ENCODE measurements at regions not wholly inside any gene's neighbourhood (a gene's known extent, or its start where the extent isn't known, plus 50 kb on each side); places are given as distances from the start of the nearest gene placed in this dataset.

GRCh38 chr7:48760528-48761265 lies 163.7 kb upstream of the CDC14C start:
- POLR2A ChIA-PET: no interaction called here
- DNase-seq (no peak), ATAC-seq (ENCODE audit: low read depth) (no peak)
- Mint-ChIP-seq H3K27ac (no peak overlapping the region), H3K36me3 (no peaks in the 10 kb centered on the region), H3K4me1 (no peaks in the 10 kb centered on the region), H3K27me3 (no peaks in the 10 kb centered on the region), H3K4me3 (no peak overlapping the region), H3K9me3 (no peaks in the 10 kb centered on the region)

GRCh38 chr7:48780862-48781261 lies 143.5 kb upstream of the CDC14C start:
- Mint-ChIP-seq H3K4me3 (no peak overlapping the region), H3K9me3 (no peaks in the 10 kb centered on the region), H3K4me1 (no peaks in the 10 kb centered on the region), H3K27me3 (peaks cover 1% of the 10 kb centered on the region), H3K27ac (no peak overlapping the region), H3K36me3 (no peaks in the 10 kb centered on the region)
- POLR2A ChIA-PET: no interaction called here
- DNase-seq (no peak), ATAC-seq (ENCODE audit: low read depth) (no peak)

GRCh38 chr7:48781752-48782151 lies 142.6 kb upstream of the CDC14C start:
- no peak for DNase-seq
- POLR2A ChIA-PET: no interaction called here
- Mint-ChIP-seq H3K27me3 (peaks cover 1% of the 10 kb centered on the region), H3K9me3 (no peaks in the 10 kb centered on the region), H3K27ac (no peak overlapping the region), H3K4me3 (no peak overlapping the region), H3K4me1 (no peaks in the 10 kb centered on the region), H3K36me3 (no peaks in the 10 kb centered on the region)
- no peak for ATAC-seq (ENCODE audit: low read depth)

GRCh38 chr7:48782511-48782910 lies 141.8 kb upstream of the CDC14C start:
- Mint-ChIP-seq H3K27ac (no peak overlapping the region), H3K9me3 (no peaks in the 10 kb centered on the region), H3K4me3 (no peak overlapping the region), H3K27me3 (peaks cover 1% of the 10 kb centered on the region), H3K36me3 (no peaks in the 10 kb centered on the region), H3K4me1 (no peaks in the 10 kb centered on the region)
- POLR2A ChIA-PET: no interaction called here
- no peak for DNase-seq
- no peak for ATAC-seq (ENCODE audit: low read depth)

DNA sequence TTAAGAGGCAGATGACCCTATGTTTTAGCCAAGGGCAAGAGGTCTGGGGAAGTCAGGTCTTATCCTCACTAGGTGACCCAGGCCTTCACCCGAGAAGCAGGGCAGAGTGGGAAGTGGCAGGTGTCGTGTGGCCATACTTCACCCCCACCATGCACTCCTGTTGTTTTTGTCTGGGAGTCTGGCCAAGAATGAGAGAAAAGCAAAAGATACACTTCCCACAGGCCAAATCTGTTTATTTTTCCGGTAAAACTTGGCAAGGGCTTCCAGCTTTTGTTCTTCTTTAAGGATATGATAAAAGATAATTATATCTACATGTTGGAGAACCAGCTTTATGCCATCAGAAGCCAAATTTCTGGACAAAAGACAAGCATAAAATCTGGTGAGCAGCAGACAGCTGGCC lies 137.4 kb upstream of the CDC14C start:
- no peaks in the 10 kb centered on the region for H3K9me3 Mint-ChIP-seq
- H3K4me1 Mint-ChIP-seq: no peaks in the 10 kb centered on the region
- ATAC-seq (ENCODE audit: low read depth) (no peak), DNase-seq (no peak)
- H3K4me3 Mint-ChIP-seq: no peak overlapping the region
- no peak overlapping the region for H3K27ac Mint-ChIP-seq
- H3K36me3 Mint-ChIP-seq: no peaks in the 10 kb centered on the region
- H3K27me3 Mint-ChIP-seq: no peaks in the 10 kb centered on the region
- POLR2A ChIA-PET: no interaction called here

GRCh38 chr7:48803250-48803649 lies 121.1 kb upstream of the CDC14C start:
- Mint-ChIP-seq H3K27me3 (no peaks in the 10 kb centered on the region), H3K27ac (no peak overlapping the region), H3K36me3 (no peaks in the 10 kb centered on the region), H3K9me3 (no peaks in the 10 kb centered on the region), H3K4me1 (no peaks in the 10 kb centered on the region), H3K4me3 (no peak overlapping the region)
- DNase-seq (no peak), ATAC-seq (ENCODE audit: low read depth) (no peak)
- POLR2A ChIA-PET: no interaction called here

DNA sequence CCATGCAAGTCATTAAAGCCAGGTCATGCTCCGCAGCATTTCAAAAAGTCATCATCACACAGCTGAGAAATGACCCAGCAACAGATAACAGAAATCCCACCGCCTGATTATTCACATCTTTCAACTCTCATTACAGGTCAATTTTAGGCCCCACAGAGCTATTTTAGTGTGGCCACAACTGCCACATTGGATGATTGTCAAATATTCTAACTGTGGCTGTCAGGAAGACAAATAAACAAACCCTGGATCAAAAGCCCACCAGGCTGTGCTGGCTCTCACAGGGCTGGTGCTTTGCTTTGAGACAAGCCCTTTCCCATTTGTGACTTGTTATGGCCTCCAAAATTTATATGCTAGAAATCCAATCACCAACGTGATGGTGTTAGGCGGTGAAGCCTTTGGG lies 117.6 kb upstream of the CDC14C start:
- no peaks in the 10 kb centered on the region for H3K9me3 Mint-ChIP-seq
- POLR2A ChIA-PET: no interaction called here
- no peaks in the 10 kb centered on the region for H3K36me3 Mint-ChIP-seq
- H3K4me3 Mint-ChIP-seq: no peak overlapping the region
- ATAC-seq (ENCODE audit: low read depth): no peak
- H3K27ac Mint-ChIP-seq: no peak overlapping the region
- no peak for DNase-seq
- H3K27me3 Mint-ChIP-seq: no peaks in the 10 kb centered on the region
- no peaks in the 10 kb centered on the region for H3K4me1 Mint-ChIP-seq

- Mint-ChIP-seq H3K27me3 (no peaks in the 10 kb centered on the region), H3K4me1 (no peaks in the 10 kb centered on the region), H3K4me3 (no peak overlapping the region), H3K27ac (no peak overlapping the region), H3K9me3 (no peaks in the 10 kb centered on the region), H3K36me3 (no peaks in the 10 kb centered on the region)
- POLR2A ChIA-PET: no interaction called here
- ATAC-seq (ENCODE audit: low read depth) (no peak), DNase-seq (no peak)
These were observed 113.3 kb upstream of the CDC14C start for GRCh38 chr7:48811071-48811470.

DNA sequence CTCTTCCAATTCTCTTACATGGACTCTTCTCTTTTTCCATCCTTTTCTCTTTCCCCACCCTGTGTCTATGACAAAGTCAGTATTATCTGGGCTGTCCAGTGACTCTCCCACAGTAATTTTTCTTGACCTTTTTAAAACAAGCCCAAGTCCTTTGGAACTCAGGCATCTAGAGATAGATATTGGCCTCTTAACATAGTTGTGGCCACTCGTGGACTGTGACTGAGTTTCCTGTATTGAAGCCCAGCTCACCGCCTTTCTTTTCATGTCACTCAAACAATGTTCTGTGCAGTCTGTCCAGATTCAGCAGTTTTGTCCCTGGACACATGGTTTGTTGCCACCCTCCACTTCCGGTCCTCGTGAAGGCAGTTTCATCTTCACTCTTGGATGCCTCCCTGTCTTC lies 110.9 kb upstream of the CDC14C start:
- no peaks in the 10 kb centered on the region for H3K27me3 Mint-ChIP-seq
- no peak overlapping the region for H3K27ac Mint-ChIP-seq
- no peak for ATAC-seq (ENCODE audit: low read depth)
- no peaks in the 10 kb centered on the region for H3K9me3 Mint-ChIP-seq
- POLR2A ChIA-PET: no interaction called here
- H3K36me3 Mint-ChIP-seq: no peaks in the 10 kb centered on the region
- no peak for DNase-seq
- no peak overlapping the region for H3K4me3 Mint-ChIP-seq
- no peaks in the 10 kb centered on the region for H3K4me1 Mint-ChIP-seq

DNA sequence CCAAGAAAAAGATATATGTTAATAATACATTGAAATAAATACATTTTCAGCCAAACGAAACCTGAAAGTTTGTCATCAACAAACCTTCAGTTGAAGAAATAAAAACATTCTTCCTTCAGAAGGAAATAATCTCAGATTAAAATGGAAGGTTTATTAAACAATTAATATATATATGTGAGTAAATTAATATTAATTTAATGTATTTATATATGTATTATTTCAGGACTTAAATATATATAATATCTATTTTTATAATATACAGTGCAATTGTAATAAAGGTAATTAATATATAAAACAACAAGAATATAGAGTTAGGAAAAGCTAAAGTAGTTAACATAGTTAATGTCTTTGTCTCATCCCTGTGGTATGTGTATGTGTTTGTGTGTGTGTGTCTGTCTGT lies 102.2 kb upstream of the CDC14C start:
- Mint-ChIP-seq H3K9me3 (no peaks in the 10 kb centered on the region), H3K4me1 (no peaks in the 10 kb centered on the region)

DNA sequence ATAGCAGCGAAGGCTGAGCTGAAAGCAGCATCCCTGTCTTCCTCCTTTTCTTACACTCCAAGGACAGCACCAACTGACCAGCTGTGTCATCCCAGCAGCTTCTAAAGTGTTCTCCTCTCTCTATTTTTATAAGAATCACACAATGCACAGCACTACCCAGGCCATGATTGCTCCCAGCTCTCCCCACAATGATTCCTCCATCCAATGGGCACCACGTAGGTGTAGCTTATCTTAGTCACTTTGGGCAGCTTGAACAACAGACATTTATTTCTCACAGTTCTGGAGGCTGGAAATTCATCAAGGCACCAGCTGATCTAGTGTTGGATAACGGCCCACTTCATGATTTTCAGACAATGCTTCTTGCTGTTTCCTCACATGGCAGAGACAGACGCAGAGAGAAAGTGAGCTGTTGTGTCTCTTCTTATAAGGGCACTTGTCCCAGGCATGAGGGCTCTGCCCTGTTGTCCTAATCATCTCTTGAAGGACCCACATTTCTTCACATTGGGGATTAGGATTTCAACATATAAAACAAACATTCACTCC lies 92.0 kb upstream of the CDC14C start:
- H3K27me3 Mint-ChIP-seq: no peaks in the 10 kb centered on the region
- no peaks in the 10 kb centered on the region for H3K36me3 Mint-ChIP-seq
- H3K27ac Mint-ChIP-seq: no peak overlapping the region
- H3K4me1 Mint-ChIP-seq: no peaks in the 10 kb centered on the region
- H3K9me3 Mint-ChIP-seq: no peaks in the 10 kb centered on the region
- ATAC-seq (ENCODE audit: low read depth): no peak
- DNase-seq: no peak
- POLR2A ChIA-PET: no interaction called here
- H3K4me3 Mint-ChIP-seq: no peak overlapping the region

More for the DNA sequence above, 102.2 kb upstream of the CDC14C start:
- no peak for ATAC-seq (ENCODE audit: low read depth)
- POLR2A ChIA-PET: no interaction called here
- no peak for DNase-seq
- Mint-ChIP-seq H3K36me3 (no peaks in the 10 kb centered on the region), H3K27ac (no peak overlapping the region), H3K27me3 (no peaks in the 10 kb centered on the region), H3K4me3 (no peak overlapping the region)

DNA sequence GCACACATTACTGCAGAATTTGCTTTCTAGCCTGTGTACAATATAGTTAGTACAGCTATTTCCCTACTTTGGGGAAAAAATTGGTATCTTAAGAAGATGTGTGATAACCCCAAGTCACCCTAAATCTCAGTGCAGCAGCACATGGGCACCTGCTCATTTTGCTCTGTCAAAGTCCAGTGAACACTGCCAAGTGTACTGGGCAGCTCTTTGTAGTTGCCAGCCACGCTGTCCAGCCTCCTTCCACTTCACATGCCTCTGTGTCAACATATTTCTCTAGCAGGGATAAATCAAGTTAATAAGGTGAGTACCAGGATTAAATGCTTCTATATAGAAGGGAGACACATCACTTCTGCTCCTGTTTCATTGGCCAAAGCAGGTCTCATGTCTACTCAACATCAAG lies 87.1 kb upstream of the CDC14C start:
- no peaks in the 10 kb centered on the region for H3K9me3 Mint-ChIP-seq
- ATAC-seq (ENCODE audit: low read depth): no peak
- no peaks in the 10 kb centered on the region for H3K4me1 Mint-ChIP-seq
- H3K4me3 Mint-ChIP-seq: no peak overlapping the region
- no peak for DNase-seq
- no peaks in the 10 kb centered on the region for H3K27me3 Mint-ChIP-seq
- POLR2A ChIA-PET: no interaction called here
- H3K36me3 Mint-ChIP-seq: no peaks in the 10 kb centered on the region
- no peak overlapping the region for H3K27ac Mint-ChIP-seq

GRCh38 chr7:48839108-48839507 lies 85.2 kb upstream of the CDC14C start:
- no peak overlapping the region for H3K4me3 Mint-ChIP-seq
- no peaks in the 10 kb centered on the region for H3K9me3 Mint-ChIP-seq
- no peaks in the 10 kb centered on the region for H3K36me3 Mint-ChIP-seq
- H3K4me1 Mint-ChIP-seq: no peaks in the 10 kb centered on the region
- H3K27ac Mint-ChIP-seq: no peak overlapping the region
- DNase-seq (no peak), ATAC-seq (ENCODE audit: low read depth) (no peak)
- POLR2A ChIA-PET: no interaction called here
- no peaks in the 10 kb centered on the region for H3K27me3 Mint-ChIP-seq

GRCh38 chr7:48841739-48842138 lies 82.6 kb upstream of the CDC14C start:
- Mint-ChIP-seq H3K27me3 (no peaks in the 10 kb centered on the region), H3K36me3 (no peaks in the 10 kb centered on the region), H3K4me3 (no peak overlapping the region), H3K27ac (no peak overlapping the region), H3K9me3 (peaks cover 1% of the 10 kb centered on the region), H3K4me1 (no peaks in the 10 kb centered on the region)
- ATAC-seq (ENCODE audit: low read depth) (no peak), DNase-seq (no peak)
- POLR2A ChIA-PET: no interaction called here

GRCh38 chr7:48847917-48848316 lies 76.4 kb upstream of the CDC14C start:
- DNase-seq (no peak), ATAC-seq (ENCODE audit: low read depth) (no peak)
- POLR2A ChIA-PET: no interaction called here
- no peaks in the 10 kb centered on the region for H3K36me3 Mint-ChIP-seq
- no peak overlapping the region for H3K4me3 Mint-ChIP-seq
- peaks cover 1% of the 10 kb centered on the region for H3K9me3 Mint-ChIP-seq
- no peaks in the 10 kb centered on the region for H3K4me1 Mint-ChIP-seq
- H3K27me3 Mint-ChIP-seq: no peaks in the 10 kb centered on the region
- no peak overlapping the region for H3K27ac Mint-ChIP-seq

Measured in activated naive CD8-positive, alpha-beta T cell treated with anti-CD3 and anti-CD28 coated beads, Interleukin-2, amount 10 ng/mL, durations not matched to agents 7 days and 5 days (primary cell).